ENCODE measurements at regions not wholly inside any gene's neighbourhood (a gene's known extent, or its start where the extent isn't known, plus 50 kb on each side); places are given as distances from the start of the nearest gene placed in this dataset.

- TF ChIP-seq RFX5 (IDR thresholded peaks at IDR 0.05; ENCODE audit: borderline replicate concordance, low read depth, low read length) (no peak), CTCF (IDR thresholded peaks at IDR 0.05; ENCODE audit: control extremely low read depth in 1 of 3, insufficient read depth in 1 of 3, low read depth in 1 of 3, low read length in 3 of 3) (no peak), TAF1 (IDR thresholded peaks at IDR 0.05; ENCODE audit: low read depth, low read length) (no peak), GABPA (IDR thresholded peaks at IDR 0.05; ENCODE audit: borderline replicate concordance, insufficient read depth, low read length) (no peak), BRCA1 (IDR thresholded peaks at IDR 0.05; ENCODE audit: low read depth, low read length) (no peak), YY1 (IDR thresholded peaks at IDR 0.05; ENCODE audit: low read depth, low read length) (no peak), RAD21 (IDR thresholded peaks at IDR 0.05 in 1 of 2, conservative IDR thresholded peaks at IDR 0.05 in 1 of 2; ENCODE audit: low read depth in 2 of 2, low read length in 2 of 2) (no peak), SIRT6 (IDR thresholded peaks at IDR 0.05; ENCODE audit: low read length) (no peak), POLR2A (IDR thresholded peaks at IDR 0.05; ENCODE audit: control extremely low read depth in 1 of 2, low read depth in 2 of 2, low read length in 2 of 2) (no peak)
Measured at GRCh38 chr9:28158451-28158850, 585.2 kb upstream of the C9orf72 start.
